Sigmoid colon (tissue), 6 donors: ENCODE measurements at regions not wholly inside any gene's neighbourhood (a gene's known extent, or its start where the extent isn't known, plus 50 kb on each side); places are given as distances from the start of the nearest gene placed in this dataset.

Experiments
- DNase-seq: peaks from one replicate; pipeline ENCODE4 v3.0.0-alpha.2; 2019
- H3K27ac ChIP-seq, 4 donors: fragments of 200-600 bp; sonication (generic); one replicate each; pipeline ENCODE4 v1.5.1; 2016 to 2019; ENCODE audit warnings: mild to moderate bottlenecking in 1 of 4
- H3K27me3 ChIP-seq, 3 donors: fragments of 200-600 bp; sonication (generic); one replicate each; pipeline ENCODE4 v1.5.1; 2019; ENCODE audit warnings: mild to moderate bottlenecking in 1 of 3
- H3K36me3 ChIP-seq, 4 donors: fragments of 200-600 bp; sonication (generic); one replicate each; pipeline ENCODE4 v1.5.1; 2016 to 2019
- H3K4me1 ChIP-seq, 4 donors: fragments of 200-600 bp; sonication (generic); one replicate each; pipeline ENCODE4 v1.5.1; 2017 to 2019
- H3K4me3 ChIP-seq, 4 donors: fragments of 200-600 bp; sonication (generic); one replicate each; pipeline ENCODE4 v1.5.1; 2017 to 2019; ENCODE audit warnings: mild to moderate bottlenecking in 2 of 4, moderate library complexity in 1 of 4
- H3K9me3 ChIP-seq, 4 donors: fragments of 200-600 bp in 3 of 4; sonication (generic) in 3 of 4; one replicate each; pipeline versions ENCODE4 v1.5.1 to v1.6.1; 2013 to 2019
- CTCF ChIP-seq, 4 experiments: fragments of 450-650 bp in 3 of 4; fragments of 200-600 bp in 1 of 4; IDR thresholded peaks; one replicate each; pipeline ENCODE4 v1.5.1; 2016 to 2019; ENCODE audit warnings: antibody characterized with exemption in 4 of 4, mild to moderate bottlenecking in 3 of 4, moderate library complexity in 2 of 4
- EP300 ChIP-seq, 4 donors: sonication (generic); formaldehyde crosslinking; IDR thresholded peaks; one replicate each; pipeline ENCODE4 v1.6.1; 2017; ENCODE audit warnings: antibody characterized with exemption in 4 of 4
- POLR2A ChIP-seq, 2 donors: fragments of 450-650 bp; IDR thresholded peaks; one replicate each; pipeline ENCODE4 v1.6.1; 2016; ENCODE audit warnings: antibody characterized with exemption in 2 of 2, mild to moderate bottlenecking in 2 of 2, moderate library complexity in 2 of 2
- POLR2AphosphoS5 ChIP-seq, 4 donors: sonication (generic); formaldehyde crosslinking; IDR thresholded peaks; one replicate each; pipeline ENCODE4 v1.6.1; 2017; ENCODE audit warnings: antibody characterized with exemption in 4 of 4
- WGBS, 2 donors: extraction: QIAGEN DNeasy Blood & Tissue Kit; methylation state at CpG; one replicate each; pipeline ENCODE4 v1.1.7; 2013; 5-methylcytosine and 5-hydroxymethylcytosine counted together
- intact Hi-C: fragments of 100-400 bp; cut with DNase I; formaldehyde crosslinking; loops from one replicate; pipeline ENCODE4 v1.15.1; 2023
- donor health status: healthy with polysubstance abuse.
- donor health status: healthy.

- Histone ChIP-seq H3K27me3 (no peaks in the 10 kb centered on the region), H3K4me1 (peaks cover 0 to 16% (median 2%) of the 10 kb centered on the region in 4 donors), H3K9me3 (no peaks in the 10 kb centered on the region), H3K36me3 (no peaks in the 10 kb centered on the region), H3K27ac (no peak overlapping the region), H3K4me3 (no peak overlapping the region)
- TF ChIP-seq CTCF (IDR thresholded peaks at IDR 0.05) (no peak), POLR2A (IDR thresholded peaks at IDR 0.05) (no peak), POLR2AphosphoS5 (IDR thresholded peaks at IDR 0.05) (no peak), EP300 (IDR thresholded peaks at IDR 0.05) (no peak)
- 90 to 92% methylated on average over 3 of the region's 3 CpGs for WGBS, 2 donors
- DNase-seq, result no peak
- intact Hi-C loops, result no loop called here
Observed at GRCh38 chr5:31062902-31063580, 130.4 kb upstream of the CDH6 start.

- intact Hi-C loops, result no loop called here
- H3K4me3 ChIP-seq, result no peak overlapping the region
- H3K4me1 ChIP-seq, result no peaks in the 10 kb centered on the region
- H3K36me3 ChIP-seq, result no peaks in the 10 kb centered on the region
- 79 to 89% methylated on average over 2 of the region's 2 CpGs for WGBS, 2 donors
- no peak for DNase-seq
- H3K9me3 ChIP-seq, result no peaks in the 10 kb centered on the region
- no peak overlapping the region for H3K27ac ChIP-seq
- no peaks in the 10 kb centered on the region for H3K27me3 ChIP-seq
- TF ChIP-seq POLR2AphosphoS5 (IDR thresholded peaks at IDR 0.05) (no peak), CTCF (IDR thresholded peaks at IDR 0.05) (no peak), POLR2A (IDR thresholded peaks at IDR 0.05) (no peak), EP300 (IDR thresholded peaks at IDR 0.05) (no peak)
Observed at GRCh38 chr5:31059889-31060288, 133.6 kb upstream of the CDH6 start.

DNA sequence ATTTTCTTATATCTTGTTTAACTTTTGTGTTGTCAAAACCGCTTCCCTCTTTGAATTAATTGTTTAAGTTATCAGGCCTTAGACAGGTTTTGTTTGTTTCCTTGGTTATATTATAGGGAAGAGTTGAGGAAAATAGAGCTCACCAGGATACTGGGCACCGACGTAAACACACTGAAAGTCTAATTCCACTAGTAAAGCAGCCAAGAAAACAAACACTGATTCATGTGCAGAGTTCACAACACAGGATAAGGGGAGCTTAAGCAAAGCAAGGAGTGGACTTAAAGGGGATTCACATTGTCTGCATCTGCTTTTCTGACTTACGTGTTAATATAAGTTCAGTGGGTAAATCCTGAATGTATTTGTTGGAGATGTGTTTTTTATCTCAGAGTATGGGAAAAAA, 139.0 kb upstream of the CDH6 start:
- Histone ChIP-seq H3K36me3 (no peaks in the 10 kb centered on the region), H3K4me3 (no peak overlapping the region), H3K27ac (no peak overlapping the region), H3K4me1 (no peaks in the 10 kb centered on the region), H3K9me3 (no peaks in the 10 kb centered on the region), H3K27me3 (no peaks in the 10 kb centered on the region)
- 26 to 48% methylated on average over 4 of the region's 4 CpGs for WGBS, 2 donors
- no peak for DNase-seq
- TF ChIP-seq POLR2AphosphoS5 (IDR thresholded peaks at IDR 0.05) (no peak), EP300 (IDR thresholded peaks at IDR 0.05) (no peak), POLR2A (IDR thresholded peaks at IDR 0.05) (no peak), CTCF (IDR thresholded peaks at IDR 0.05) (no peak)
- intact Hi-C loops, result no loop called here

DNA sequence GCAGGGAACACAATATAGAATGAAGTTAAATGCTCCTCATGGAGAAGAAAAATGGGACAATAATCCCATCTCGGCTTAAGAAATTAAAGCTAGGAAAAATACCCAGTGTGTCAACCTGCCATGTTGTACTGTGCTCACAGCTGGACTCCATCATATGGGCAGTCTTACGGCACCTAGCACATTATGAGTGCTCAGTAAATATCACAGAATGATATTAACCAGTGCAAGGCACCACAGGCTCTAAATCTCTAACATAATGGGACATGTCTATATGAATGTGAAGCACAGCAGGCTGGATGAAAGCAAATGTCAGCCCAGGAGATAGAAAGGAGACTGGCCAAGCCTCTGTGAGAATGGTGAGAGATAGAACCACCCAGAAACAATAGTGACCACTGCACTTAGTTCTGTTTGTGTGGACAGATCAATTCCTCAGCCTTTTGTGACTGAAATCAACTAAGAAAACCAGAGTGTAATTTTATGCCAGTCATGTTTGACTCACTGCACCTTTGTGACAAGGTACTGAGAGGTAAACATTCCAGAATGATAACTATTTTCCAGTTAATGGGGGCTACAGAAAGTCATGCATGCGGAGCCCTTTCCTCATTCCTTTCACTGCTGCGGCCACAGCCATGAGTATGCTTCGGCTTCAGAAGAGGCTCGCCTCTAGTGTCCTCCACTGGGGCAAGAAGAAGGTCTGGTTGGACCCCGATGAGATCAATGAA, 140.4 kb upstream of the CDH6 start:
- Histone ChIP-seq H3K27me3 (no peaks in the 10 kb centered on the region), H3K4me1 (no peaks in the 10 kb centered on the region), H3K27ac (no peak overlapping the region), H3K36me3 (no peaks in the 10 kb centered on the region), H3K4me3 (no peak overlapping the region), H3K9me3 (no peaks in the 10 kb centered on the region)
- intact Hi-C loops, result no loop called here
- 93 to 94% methylated on average over 7 of the region's 7 CpGs for WGBS, 2 donors
- TF ChIP-seq CTCF (IDR thresholded peaks at IDR 0.05) (no peak), POLR2A (IDR thresholded peaks at IDR 0.05) (no peak), EP300 (IDR thresholded peaks at IDR 0.05) (no peak), POLR2AphosphoS5 (IDR thresholded peaks at IDR 0.05) (no peak)
- DNase-seq, result no peak
